HG03520 (cell line): ENCODE measurements at regions not wholly inside any gene's neighbourhood (a gene's known extent, or its start where the extent isn't known, plus 50 kb on each side); places are given as distances from the start of the nearest gene placed in this dataset.
A peak's percentile ranks its signal among the peaks of the same experiment; 100 is the strongest.

Experiments
- ATAC-seq: cut with Tn5 transposase; IDR thresholded peaks from one replicate; pipeline ENCODE4 v1.9.1; 2021; ENCODE audit warnings: mild to moderate bottlenecking, moderate library complexity; ENCODE audit not compliant: unreplicated experiment

GRCh38 chr4:57924951-57925350 lies 814.8 kb upstream of the IGFBP7 start:
- no peak for ATAC-seq

- ATAC-seq: no peak
Measured at GRCh38 chr4:57916479-57916878, 806.3 kb upstream of the IGFBP7 start.

GRCh38 chr4:57911203-57911602 lies 801.0 kb upstream of the IGFBP7 start:
- ATAC-seq: no peak

GRCh38 chr4:57910151-57910550 lies 800.0 kb upstream of the IGFBP7 start:
- ATAC-seq: no peak

GRCh38 chr4:57905965-57906364 lies 795.8 kb upstream of the IGFBP7 start:
- no peak for ATAC-seq

GRCh38 chr4:57877047-57877458 lies 766.9 kb upstream of the IGFBP7 start:
- ATAC-seq: no peak

GRCh38 chr4:57875829-57876392 lies 765.7 kb upstream of the IGFBP7 start:
- no peak for ATAC-seq

- ATAC-seq: no peak
Measured at GRCh38 chr4:57866468-57867171, 756.4 kb upstream of the IGFBP7 start.

GRCh38 chr4:57865264-57865663 lies 755.1 kb upstream of the IGFBP7 start:
- peak; percentile 96 for ATAC-seq

GRCh38 chr4:57854748-57855147 lies 744.6 kb upstream of the IGFBP7 start:
- ATAC-seq: peak; percentile 80

- no peak for ATAC-seq
Measured at GRCh38 chr4:57850141-57850540, 740.0 kb upstream of the IGFBP7 start.

- no peak for ATAC-seq
Measured at GRCh38 chr4:57832083-57832482, 721.9 kb upstream of the IGFBP7 start.

- no peak for ATAC-seq
Measured at GRCh38 chr4:57789666-57790065, 679.5 kb upstream of the IGFBP7 start.

- no peak for ATAC-seq
Measured at GRCh38 chr4:57777876-57778275, 667.7 kb upstream of the IGFBP7 start.

GRCh38 chr4:57774681-57775080 lies 664.5 kb upstream of the IGFBP7 start:
- ATAC-seq: no peak

- no peak for ATAC-seq
Measured at GRCh38 chr4:57774171-57774570, 664.0 kb upstream of the IGFBP7 start.

- ATAC-seq: no peak
Measured at GRCh38 chr4:57766341-57766740, 656.2 kb upstream of the IGFBP7 start.

- no peak for ATAC-seq
Measured at GRCh38 chr4:57764856-57765255, 654.7 kb upstream of the IGFBP7 start.

GRCh38 chr4:57763070-57763469 lies 652.9 kb upstream of the IGFBP7 start:
- no peak for ATAC-seq

GRCh38 chr4:57740625-57741190 lies 630.5 kb upstream of the IGFBP7 start:
- ATAC-seq: no peak

- no peak for ATAC-seq
Measured at GRCh38 chr4:57736781-57737180, 626.6 kb upstream of the IGFBP7 start.

- ATAC-seq: no peak
Measured at GRCh38 chr4:57734104-57734670, 624.0 kb upstream of the IGFBP7 start.
